ENCODE measurements at regions not wholly inside any gene's neighbourhood (a gene's known extent, or its start where the extent isn't known, plus 50 kb on each side); places are given as distances from the start of the nearest gene placed in this dataset.

GRCh38 chr7:130872756-130873448 is 138.9 kb upstream of the KLF14 start:
- DNase-seq (ENCODE audit: low spot score) (no peak), ATAC-seq (ENCODE audit: insufficient number of reproducible peaks, low FRiP score, low read depth) (no peak)
- no peak for TF ChIP-seq CTCF (IDR thresholded peaks at IDR 0.05)
- H3K4me3 ChIP-seq = no peak overlapping the region
- H3K36me3 ChIP-seq = peaks cover 39% of the 10 kb centered on the region
- H3K9me3 ChIP-seq = no peaks in the 10 kb centered on the region
- H3K27ac ChIP-seq = no peak overlapping the region
- peaks cover 0 to 18% of the 10 kb centered on the region in 2 donors for H3K4me1 ChIP-seq (ENCODE audit: control insufficient read depth in 1 of 2, low read depth in 2 of 2)
- no peaks in the 10 kb centered on the region for H3K27me3 ChIP-seq (replicated peaks; ENCODE audit: insufficient read depth)

GRCh38 chr7:130874071-130874915 is 140.3 kb upstream of the KLF14 start:
- Histone ChIP-seq H3K36me3 (peaks cover 38% of the 10 kb centered on the region), H3K4me3 (no peak overlapping the region), H3K27me3 (replicated peaks; ENCODE audit: insufficient read depth) (no peaks in the 10 kb centered on the region), H3K27ac (no peak overlapping the region), H3K4me1 (ENCODE audit: control insufficient read depth in 1 of 2, low read depth in 2 of 2) (peaks cover 0 to 18% of the 10 kb centered on the region in 2 donors), H3K9me3 (no peaks in the 10 kb centered on the region)
- TF ChIP-seq CTCF (IDR thresholded peaks at IDR 0.05) = no peak
- no peak for DNase-seq (ENCODE audit: low spot score)
- no peak for ATAC-seq (ENCODE audit: insufficient number of reproducible peaks, low FRiP score, low read depth)

- TF ChIP-seq CTCF (IDR thresholded peaks at IDR 0.05) = peak; percentile 84
- no peak for DNase-seq (ENCODE audit: low spot score)
Observed at GRCh38 chr7:130875265-130875741, 141.3 kb upstream of the KLF14 start.

GRCh38 chr7:130875901-130876300 is 141.9 kb upstream of the KLF14 start:
- Histone ChIP-seq H3K36me3 (peaks cover 38% of the 10 kb centered on the region), H3K4me1 (ENCODE audit: control insufficient read depth in 1 of 2, low read depth in 2 of 2) (peaks cover 0 to 26% of the 10 kb centered on the region in 2 donors), H3K4me3 (no peak overlapping the region), H3K9me3 (no peaks in the 10 kb centered on the region), H3K27ac (no peak overlapping the region), H3K27me3 (replicated peaks; ENCODE audit: insufficient read depth) (no peaks in the 10 kb centered on the region)
- ATAC-seq (ENCODE audit: insufficient number of reproducible peaks, low FRiP score, low read depth) = no peak
- no peak for DNase-seq (ENCODE audit: low spot score)
- no peak for TF ChIP-seq CTCF (IDR thresholded peaks at IDR 0.05)

More at GRCh38 chr7:130875265-130875741, 141.3 kb upstream of the KLF14 start:
- ATAC-seq (ENCODE audit: insufficient number of reproducible peaks, low FRiP score, low read depth) = no peak
- H3K9me3 ChIP-seq = no peaks in the 10 kb centered on the region
- H3K36me3 ChIP-seq = peaks cover 38% of the 10 kb centered on the region
- no peaks in the 10 kb centered on the region for H3K27me3 ChIP-seq (replicated peaks; ENCODE audit: insufficient read depth)
- H3K4me1 ChIP-seq (ENCODE audit: control insufficient read depth in 1 of 2, low read depth in 2 of 2) = peaks cover 0 to 20% of the 10 kb centered on the region in 2 donors
- no peak overlapping the region for H3K4me3 ChIP-seq
- no peak overlapping the region for H3K27ac ChIP-seq

Data from thoracic aorta (tissue), 2 donors.